Renal pelvis (tissue), 1 donor: ENCODE measurements at regions not wholly inside any gene's neighbourhood (a gene's known extent, or its start where the extent isn't known, plus 50 kb on each side); places are given as distances from the start of the nearest gene placed in this dataset.

Experiments
- DNase-seq: peaks from one replicate; pipeline ENCODE4 v3.0.0-alpha.2; 2013

- DNase-seq, result no peak
Measured at GRCh38 chr10:4733150-4733842, 92.7 kb upstream of the AKR1E2 start.

- no peak for DNase-seq
Measured at GRCh38 chr10:4730998-4731397, 95.0 kb upstream of the AKR1E2 start.

GRCh38 chr10:4725917-4726606, 99.9 kb upstream of the AKR1E2 start:
- no peak for DNase-seq

- no peak for DNase-seq
Measured at GRCh38 chr10:4723860-4724259, 102.1 kb upstream of the AKR1E2 start.

GRCh38 chr10:4721999-4722753, 103.8 kb upstream of the AKR1E2 start:
- DNase-seq, result no peak

- no peak for DNase-seq
Measured at GRCh38 chr10:4720463-4720862, 105.5 kb upstream of the AKR1E2 start.

- no peak for DNase-seq
Measured at GRCh38 chr10:4719671-4720070, 106.3 kb upstream of the AKR1E2 start.

- DNase-seq, result no peak
Measured at GRCh38 chr10:4719036-4719435, 107.0 kb upstream of the AKR1E2 start.

GRCh38 chr10:4718544-4718943, 107.5 kb upstream of the AKR1E2 start:
- DNase-seq, result no peak

GRCh38 chr10:4717670-4718069, 108.3 kb upstream of the AKR1E2 start:
- no peak for DNase-seq

- no peak for DNase-seq
Measured at GRCh38 chr10:4710858-4711257, 115.1 kb upstream of the AKR1E2 start.

- no peak for DNase-seq
Measured at GRCh38 chr10:4708123-4708759, 117.8 kb upstream of the AKR1E2 start.

- no peak for DNase-seq
Measured at GRCh38 chr10:4707221-4707620, 118.8 kb upstream of the AKR1E2 start.

GRCh38 chr10:4704034-4704545, 121.9 kb upstream of the AKR1E2 start:
- no peak for DNase-seq

- DNase-seq, result no peak
Measured at GRCh38 chr10:4701016-4701415, 125.0 kb upstream of the AKR1E2 start.

GRCh38 chr10:4699950-4700730, 125.9 kb upstream of the AKR1E2 start:
- no peak for DNase-seq

GRCh38 chr10:4698075-4698474, 127.9 kb upstream of the AKR1E2 start:
- DNase-seq, result no peak

- DNase-seq, result no peak
Measured at GRCh38 chr10:4696186-4696585, 129.8 kb upstream of the AKR1E2 start.

GRCh38 chr10:4693967-4694366, 132.0 kb upstream of the AKR1E2 start:
- no peak for DNase-seq

- DNase-seq, result no peak
Measured at GRCh38 chr10:4692206-4692605, 133.8 kb upstream of the AKR1E2 start.

GRCh38 chr10:4691776-4692175, 134.2 kb upstream of the AKR1E2 start:
- DNase-seq, result no peak

GRCh38 chr10:4691301-4691700, 134.7 kb upstream of the AKR1E2 start:
- DNase-seq, result no peak
